ENCODE measurements at regions not wholly inside any gene's neighbourhood (a gene's known extent, or its start where the extent isn't known, plus 50 kb on each side); places are given as distances from the start of the nearest gene placed in this dataset.

- TF ChIP-seq CTCF (IDR thresholded peaks at IDR 0.05 in 4 of 5, conservative IDR thresholded peaks at IDR 0.05 in 1 of 5) (no peak), POLR2A (IDR thresholded peaks at IDR 0.05) (no peak)
These were observed 80.8 kb upstream of the TJP1 start for GRCh38 chr15:29903028-29903427.
